HG03457 (cell line): ENCODE measurements at regions not wholly inside any gene's neighbourhood (a gene's known extent, or its start where the extent isn't known, plus 50 kb on each side); places are given as distances from the start of the nearest gene placed in this dataset.

Experiments
- ATAC-seq: cut with Tn5 transposase; IDR thresholded peaks from one replicate; pipeline ENCODE4 v1.9.1; 2021; ENCODE audit warnings: moderate number of reproducible peaks; ENCODE audit not compliant: unreplicated experiment

DNA sequence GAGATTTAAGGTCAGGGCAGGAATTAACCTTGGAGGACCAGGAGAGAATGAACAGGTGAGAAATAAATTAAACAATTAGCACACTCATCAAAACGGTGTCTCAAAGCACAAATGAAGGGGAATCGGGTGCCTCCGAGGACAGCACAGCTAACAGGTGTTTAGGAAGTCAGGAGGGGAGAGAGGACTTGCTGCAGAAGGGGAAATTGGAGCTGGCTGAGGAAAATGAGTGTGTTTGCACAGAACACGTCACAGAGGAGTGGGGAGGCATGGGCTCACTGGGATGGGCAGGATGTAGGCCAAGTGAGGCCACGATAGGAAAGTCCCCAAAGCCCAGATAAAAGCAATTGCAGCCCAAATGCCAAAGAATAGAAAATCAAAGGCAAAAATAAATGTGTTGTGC lies 121.7 kb downstream of the ZNF664 start:
- ATAC-seq, result no peak

DNA sequence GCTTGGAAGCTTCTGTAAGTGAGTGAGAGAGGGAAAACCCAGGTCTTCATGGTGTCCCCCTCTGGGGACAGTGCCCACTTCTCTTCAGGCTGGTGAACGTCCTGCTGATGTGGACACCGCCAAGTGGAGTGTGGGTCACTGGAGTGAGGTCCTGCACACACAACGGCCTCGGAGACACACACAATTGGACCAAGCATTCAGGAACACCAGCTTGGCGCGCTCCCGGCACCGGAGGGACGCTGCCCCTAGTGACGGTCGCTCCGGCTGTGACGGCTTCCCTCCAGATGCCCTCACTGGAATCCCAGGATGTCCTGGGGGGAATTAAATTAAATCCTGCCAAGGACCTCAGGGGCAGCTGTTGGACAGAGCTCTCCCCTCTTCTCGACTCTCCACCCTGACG lies 123.1 kb downstream of the ZNF664 start:
- no peak for ATAC-seq

DNA sequence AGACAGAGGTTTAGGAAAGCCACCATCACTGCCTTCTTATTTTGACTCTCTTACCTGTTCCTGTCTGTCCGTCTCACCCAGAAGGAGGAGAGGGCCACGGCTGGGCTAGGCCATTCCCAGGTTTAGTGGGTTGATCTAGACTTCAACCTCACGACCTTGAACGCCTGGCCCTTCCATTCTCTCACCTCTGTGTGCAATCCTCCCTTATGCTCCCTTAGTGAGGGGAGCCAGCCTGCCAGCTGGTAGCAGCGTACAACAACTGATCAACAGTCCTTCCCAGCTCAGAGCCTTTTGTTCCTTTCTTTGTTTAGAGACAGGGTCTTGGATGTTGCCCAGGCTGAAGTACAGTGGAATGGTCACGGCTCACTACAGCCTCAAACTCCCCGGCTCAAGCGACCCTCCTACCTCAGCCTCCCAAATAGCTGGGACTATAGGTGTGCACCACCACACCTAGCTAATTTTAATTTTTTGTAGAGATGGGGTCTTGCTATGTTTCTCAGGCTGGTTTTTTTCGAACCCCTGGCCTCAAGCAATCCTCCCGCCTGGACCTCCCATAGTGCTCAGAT lies 123.9 kb downstream of the ZNF664 start:
- ATAC-seq, result no peak

DNA sequence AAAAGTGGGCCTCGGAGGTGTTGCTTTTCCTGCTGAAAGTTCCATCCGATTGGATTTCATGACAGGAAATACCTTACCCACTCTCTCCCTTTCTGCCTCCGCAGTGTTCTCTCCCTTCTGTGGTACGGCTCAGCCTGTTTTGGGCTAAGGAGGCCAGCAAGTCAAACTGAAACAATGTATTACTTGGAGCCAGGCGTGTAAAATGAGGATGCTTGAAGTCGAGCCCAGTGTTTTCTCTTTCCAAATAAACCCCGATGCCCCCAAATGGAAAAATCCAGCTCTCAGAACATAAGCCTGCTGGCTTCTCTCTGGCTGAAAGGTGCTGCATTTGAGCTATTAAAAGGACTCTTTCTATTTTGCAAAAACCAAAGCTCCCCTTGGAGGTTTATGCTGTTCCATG lies 124.7 kb downstream of the ZNF664 start:
- ATAC-seq, result no peak

DNA sequence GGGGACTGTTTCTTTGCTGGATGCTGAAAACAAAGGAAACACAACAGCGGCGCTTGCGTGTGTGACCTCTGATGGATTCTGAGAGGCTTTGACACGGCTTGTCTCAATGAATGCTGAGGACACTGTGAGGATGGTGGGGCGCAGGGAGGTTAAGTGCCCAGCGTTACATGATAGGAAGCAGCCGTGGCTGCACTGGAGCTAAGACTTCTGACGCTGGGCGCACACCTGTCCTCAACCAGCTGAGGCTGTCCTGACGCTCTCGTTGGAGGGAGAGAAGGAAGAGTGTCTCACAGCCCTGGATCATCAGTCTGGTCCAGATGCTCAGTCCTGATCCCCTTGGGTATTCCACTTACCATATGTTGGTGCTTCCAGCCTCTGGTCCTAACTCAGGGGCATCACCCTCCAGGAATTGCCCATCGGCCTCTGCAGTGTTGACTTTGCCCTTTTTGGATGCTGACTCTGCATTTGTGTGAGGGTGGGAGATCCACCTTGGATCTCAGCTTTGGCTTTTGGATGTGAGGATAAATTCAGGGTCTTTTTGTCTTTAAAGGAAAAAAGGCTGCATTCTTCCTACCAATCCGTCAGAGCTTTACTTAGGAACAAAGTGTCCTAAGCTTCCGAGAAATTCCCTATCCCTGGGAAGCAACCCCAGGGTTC lies 125.2 kb downstream of the ZNF664 start:
- ATAC-seq, result no peak

DNA sequence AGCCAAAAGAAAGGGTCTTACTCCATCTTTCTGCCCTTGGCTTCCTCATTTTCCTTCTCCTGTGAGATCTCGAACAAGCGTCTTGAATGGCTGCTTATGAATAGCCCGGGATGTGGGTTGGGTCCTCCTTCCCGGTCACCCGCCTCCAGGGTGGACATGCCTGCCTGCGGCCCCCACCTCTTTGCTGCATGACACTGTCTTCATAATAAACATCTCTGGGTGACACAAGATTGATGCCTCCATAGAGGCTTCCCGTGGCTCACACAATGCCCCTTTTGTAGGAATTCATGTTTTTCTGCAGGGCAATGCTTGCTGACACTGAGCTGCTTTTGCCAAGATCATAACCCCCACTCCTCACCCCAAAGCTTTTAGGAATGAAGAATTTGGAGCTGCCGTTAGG lies 125.9 kb downstream of the ZNF664 start:
- no peak for ATAC-seq

DNA sequence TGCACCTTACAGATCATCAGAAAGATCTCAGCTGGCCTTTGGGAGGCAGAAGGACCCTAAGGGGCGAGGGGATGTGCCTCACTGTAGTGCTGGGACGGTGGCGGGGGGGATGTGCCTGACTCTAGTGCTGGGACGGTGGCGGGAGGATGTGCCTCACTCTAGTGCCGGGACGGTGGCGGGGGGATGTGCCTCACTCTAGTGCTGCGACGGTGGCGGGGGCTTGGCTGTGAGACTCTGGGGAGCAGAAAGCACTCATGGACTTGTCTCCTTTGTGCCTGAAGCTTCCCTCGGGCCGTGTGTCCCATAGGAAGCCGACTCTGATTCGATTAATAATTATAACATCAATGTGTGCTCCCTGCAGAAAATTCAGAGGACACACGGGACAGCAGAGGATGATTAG lies 126.6 kb downstream of the ZNF664 start:
- no peak for ATAC-seq

DNA sequence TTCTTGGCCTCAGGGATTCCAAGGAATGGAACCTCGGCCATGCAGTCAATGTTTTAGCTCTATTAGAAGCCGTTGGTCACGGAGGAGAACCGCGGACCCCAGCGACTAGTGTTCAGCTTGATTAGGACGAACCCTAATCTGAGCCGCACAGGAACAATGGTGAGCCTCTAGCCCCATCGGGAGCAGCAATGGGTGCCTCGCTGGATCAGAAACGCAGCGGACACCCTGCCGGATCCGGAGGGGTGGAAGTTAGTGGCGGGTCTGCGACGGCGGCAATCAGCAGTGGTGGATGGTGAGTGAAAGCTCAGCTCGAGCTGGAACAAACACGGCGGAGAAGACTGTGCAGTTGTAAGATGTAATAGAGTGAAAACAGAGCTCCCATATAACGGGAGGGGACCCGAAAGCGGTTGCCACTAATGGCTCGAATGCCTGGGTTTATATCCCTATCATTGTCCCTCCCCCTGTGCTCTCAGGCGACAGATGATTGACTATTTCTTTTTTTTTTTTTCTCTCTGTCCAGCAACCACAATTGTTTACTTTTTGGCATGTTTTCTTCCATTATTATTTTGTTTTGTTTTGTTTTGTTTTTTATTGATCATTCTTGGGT lies 127.7 kb downstream of the ZNF664 start:
- no peak for ATAC-seq

DNA sequence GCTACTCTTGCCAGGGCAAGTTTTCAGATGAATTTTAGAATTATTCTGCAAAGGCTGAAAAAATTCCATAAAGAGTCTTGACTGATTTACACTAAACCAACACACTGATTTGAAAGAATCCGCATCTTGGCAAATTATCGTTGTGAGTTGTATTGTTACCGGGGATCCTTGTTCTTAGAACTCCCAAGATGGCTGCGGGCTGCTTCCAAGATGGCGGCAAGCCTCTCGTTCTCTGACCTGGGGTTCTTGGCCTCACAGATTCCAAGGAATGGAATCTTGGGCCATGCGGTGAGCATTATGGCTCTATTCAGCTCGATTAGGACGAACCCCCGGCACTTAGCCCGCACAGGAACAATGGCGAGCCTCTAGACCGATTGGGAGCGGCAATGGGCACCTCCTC lies 132.5 kb downstream of the ZNF664 start:
- ATAC-seq, result no peak

DNA sequence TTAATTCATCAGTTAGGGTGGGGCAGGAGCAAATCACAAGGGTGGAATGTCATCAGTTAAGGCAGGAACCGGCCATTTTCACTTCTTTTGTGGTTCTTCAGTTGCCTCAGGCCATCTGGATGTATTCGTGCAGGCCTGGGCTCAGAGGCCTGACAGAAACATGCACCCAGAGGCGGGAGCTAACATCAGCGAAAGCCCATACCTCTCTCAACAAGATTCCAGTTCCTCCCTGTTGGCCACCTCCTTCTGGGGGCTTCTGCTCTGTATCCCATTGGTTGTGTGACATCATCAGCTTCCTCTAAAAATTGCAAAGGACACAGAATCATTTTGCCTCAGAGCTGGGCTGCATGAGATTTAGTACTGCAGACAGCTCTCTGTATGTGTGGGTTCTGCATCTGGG lies 134.3 kb downstream of the ZNF664 start:
- ATAC-seq, result no peak

DNA sequence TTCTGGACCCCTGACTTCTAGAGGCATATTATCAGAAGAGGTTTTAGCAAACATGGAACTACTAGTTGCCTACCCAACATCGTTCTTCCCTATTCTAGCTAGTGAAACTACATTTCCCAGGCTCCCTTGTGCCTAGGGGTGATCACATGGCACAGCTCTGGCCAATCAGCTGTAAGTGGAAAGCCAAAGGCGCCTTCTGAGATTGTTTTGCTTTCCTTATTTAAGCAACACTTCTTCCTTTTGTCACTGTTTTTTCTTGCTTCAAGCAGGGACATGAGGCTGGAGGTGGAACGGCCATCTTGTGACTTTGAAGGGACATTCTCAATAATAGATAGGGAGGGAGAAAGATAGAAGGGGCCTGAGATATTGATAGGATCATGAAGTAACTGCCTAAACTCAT lies 136.7 kb downstream of the ZNF664 start:
- ATAC-seq, result no peak

DNA sequence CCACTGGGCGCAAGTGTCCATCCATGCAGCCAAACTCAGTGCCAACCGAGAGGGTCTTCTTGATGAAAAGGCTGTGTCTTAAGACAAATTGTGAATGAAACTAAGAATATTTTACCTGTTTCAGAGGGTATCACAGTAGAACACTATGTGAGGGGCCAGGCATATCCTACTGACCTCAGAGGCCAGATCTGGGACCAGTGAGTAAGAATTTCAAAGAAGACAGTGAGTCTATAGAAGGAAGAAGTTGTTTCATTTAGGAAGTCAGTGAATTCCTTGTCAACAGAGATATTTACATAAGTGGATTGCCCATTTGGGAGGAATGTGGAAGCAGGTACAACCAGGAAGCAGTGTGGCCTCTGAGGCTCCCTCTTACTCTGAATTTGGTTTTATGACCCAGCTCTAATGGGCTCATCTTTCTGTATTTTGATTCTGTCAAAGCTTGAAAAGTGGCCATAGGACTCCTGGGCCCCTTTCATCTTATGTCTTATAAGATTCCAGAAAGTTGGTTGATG lies 137.4 kb downstream of the ZNF664 start:
- no peak for ATAC-seq

DNA sequence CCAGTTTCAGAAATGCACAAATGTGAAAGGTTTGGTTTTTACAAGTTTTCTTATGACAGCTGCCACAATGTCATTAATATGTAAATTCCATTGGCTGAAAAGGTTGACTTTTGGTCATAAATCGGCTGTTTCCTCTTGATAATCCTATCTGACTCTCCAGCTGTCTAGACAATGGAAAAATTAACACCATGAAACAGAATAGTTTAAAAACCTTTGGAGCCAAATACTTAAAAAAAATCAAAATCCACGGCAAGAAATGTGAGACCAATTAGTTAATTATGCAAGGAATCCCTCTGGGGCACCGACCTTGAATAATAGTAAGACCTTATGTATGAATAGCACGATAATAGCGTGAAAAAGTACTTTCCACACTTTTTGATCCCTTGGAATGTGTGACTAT lies 138.0 kb downstream of the ZNF664 start:
- no peak for ATAC-seq

DNA sequence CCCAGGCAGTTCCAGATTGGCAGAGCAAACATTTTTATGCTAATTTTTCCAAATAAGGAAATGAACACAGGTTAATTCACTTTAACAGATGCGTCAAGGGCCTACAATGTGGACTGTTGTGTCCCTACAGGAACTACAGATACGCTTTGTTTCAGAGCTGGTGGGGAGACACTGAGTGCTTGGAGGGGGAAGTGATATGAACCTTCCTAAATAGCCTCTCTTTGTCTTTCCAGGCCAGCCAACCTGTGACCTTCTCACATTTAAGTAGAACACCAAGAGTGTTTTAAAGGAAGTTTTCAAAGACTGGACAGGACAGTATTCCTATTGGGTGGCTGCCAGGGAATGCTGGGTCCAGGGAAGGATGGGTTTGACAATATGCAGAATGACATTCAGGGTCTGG lies 141.3 kb downstream of the ZNF664 start:
- no peak for ATAC-seq

DNA sequence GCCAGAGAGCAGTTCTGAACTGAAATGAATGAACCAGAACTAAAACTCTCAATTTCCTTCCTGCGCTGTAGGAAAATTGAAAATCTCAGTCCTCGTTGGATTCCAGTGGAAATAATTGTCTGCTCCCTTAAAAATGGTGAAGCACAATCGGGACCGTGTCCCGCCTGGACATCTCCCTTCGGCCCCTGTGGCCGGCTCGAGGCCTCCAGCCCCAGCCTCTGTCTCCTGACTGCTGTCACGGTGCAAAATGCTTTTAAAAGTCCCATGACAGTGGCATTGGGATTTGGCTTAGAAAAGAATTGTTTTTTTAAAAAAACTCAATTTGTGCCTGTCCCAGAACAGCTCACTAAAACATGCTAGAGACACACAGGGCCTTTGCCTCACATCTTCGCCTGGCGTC lies 142.5 kb downstream of the ZNF664 start:
- no peak for ATAC-seq

DNA sequence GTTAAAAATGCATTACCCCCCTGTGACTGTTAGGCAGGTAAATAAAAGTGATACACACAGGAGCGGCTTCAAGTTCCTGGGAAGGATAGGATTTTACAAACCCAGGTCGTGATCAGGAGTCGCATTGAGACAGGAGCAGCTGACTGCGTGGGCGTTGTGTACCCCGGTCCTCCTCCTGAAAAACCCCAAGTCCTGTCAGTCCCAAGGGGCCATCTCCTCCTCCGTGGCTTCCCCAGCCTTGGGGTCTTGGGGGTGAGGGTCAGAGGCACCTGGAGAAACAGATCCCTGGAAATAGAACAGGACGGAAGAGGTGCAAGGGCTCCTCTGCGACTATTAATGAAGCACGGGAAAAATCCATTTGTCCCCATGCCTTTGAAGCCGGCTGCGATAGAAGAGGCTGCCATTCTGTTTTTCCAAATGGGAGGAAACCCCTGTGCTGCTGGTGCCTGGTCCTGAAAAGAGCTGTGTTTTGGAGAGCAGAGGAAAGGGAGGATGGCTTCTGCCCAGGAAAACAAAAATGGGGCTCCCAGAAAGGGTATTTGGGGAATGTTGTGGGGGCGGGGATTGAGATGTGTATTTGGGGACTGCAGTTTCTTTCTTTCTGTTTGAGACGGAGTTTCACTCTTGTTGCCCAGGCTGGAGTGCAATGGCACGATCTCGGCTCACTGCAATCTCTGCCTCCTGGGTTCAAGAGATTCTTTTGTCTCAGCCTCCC lies 143.1 kb downstream of the ZNF664 start:
- ATAC-seq, result no peak

DNA sequence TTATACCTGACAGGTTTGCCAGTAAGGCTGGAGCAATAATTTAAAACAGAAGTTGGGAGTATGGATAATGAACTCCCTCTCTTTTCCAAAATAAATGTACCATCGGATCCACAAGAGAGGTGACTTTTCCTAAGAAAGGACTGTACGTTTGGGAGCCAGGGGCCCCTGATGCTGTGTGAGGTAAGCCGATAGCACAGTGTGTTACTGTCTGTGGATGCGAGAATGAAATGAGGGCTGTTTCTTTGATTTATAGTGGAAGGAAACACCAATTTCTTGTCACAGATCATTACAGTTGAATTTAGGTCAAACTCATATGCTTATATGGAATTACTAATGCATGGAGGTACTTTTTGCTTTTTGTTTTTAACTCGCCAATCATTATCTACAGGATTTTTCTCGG lies 147.7 kb downstream of the ZNF664 start:
- ATAC-seq, result no peak

DNA sequence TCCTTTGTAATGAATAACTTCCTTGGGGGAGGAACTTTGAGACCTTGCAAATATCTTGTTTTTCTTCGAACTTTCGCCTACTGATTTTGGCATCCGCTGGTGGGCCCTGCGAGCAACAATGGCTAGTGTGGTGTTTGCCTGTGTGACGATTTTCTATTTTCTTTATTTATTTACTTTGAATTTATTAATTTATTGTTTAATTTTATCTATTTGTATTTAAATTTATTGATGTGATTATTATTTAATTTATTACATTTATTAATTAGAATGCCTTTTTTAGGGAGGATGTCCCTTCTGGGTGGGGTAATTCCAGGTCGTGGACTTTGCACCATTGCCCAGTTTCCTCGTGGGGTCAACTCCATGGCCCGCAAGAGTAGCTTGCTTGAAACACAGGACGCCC lies 149.7 kb downstream of the ZNF664 start:
- ATAC-seq, result no peak

DNA sequence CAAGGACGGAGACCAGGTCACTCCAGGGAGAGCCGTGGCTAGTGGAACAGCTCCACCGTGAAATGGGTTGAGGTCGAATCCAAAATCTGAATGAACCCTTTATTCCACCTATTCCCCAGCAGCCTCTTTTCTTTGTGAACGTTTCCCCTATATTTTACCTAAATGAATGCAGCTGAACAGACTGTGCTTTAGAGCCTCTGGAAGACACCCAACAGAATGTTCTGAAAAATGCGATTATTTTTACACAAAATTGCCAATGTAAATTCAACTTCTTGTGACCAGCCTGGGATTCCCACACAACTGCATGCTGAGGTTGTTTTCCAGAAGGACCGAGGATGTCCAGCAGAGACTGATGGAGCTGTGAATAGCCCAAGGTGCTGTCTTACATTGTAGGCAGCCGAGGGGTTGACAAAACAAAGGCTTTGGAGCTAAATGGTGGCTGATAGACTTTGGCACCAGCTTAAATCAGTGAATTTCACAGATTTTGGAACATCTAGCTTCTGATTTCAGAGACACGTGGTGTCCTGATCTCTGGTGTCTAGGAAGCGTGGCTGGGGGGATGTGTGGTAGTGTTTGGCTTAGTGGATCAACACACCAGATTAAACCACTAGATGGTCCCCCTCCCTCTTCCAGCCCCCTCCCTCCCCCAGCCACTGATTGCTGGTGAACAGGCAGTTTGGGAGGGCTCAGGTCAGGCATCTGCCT lies 150.4 kb downstream of the ZNF664 start:
- ATAC-seq, result no peak

DNA sequence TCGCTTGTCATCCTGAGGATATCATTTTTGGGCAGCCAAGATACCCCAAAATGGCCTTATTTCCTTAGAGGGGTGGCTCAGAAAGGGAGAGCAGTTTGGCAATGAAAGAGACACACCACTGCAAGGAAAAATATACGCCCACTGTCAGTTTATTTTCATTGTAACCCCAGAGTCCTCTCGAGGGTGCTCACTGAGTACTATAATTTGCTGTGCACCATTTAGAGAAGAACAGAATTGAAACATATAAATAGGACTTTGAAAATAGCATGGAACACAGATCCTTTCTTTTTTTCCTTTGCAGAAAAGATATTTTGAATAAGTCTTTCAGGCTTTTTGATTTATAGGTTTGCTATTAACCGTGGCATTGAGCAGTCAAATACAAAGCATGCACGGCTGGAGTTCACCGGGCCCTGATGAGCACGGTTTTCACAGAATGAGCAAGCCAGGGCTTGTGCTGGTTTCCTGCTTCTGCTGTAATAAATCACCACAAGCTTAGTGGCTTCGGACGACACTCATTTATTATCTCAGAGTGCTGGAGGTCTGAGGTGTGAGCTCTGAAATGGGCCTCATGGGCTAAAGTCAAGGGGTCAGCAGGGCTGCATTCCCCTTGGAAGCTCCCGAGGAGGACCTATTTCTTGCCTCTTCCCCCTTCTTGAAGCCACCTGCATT lies 152.3 kb downstream of the ZNF664 start:
- ATAC-seq, result peak; percentile 72
